Subcutaneous abdominal adipose tissue (tissue), 5 donors: ENCODE measurements at regions not wholly inside any gene's neighbourhood (a gene's known extent, or its start where the extent isn't known, plus 50 kb on each side); places are given as distances from the start of the nearest gene placed in this dataset.

Experiments used
- H3K27ac ChIP-seq: one replicate; pipeline ENCODE4 v1.7.0; 2013; ENCODE audit warnings: low read depth, mild to moderate bottlenecking, inconsistent platforms, low read length, moderate library complexity
- H3K27me3 ChIP-seq, 5 donors: one replicate each; pipeline ENCODE4 v1.7.0; 2013; ENCODE audit warnings: low read length in 5 of 5, inconsistent platforms in 1 of 5; ENCODE audit not compliant: control insufficient read depth in 5 of 5, insufficient read depth in 4 of 5
- H3K36me3 ChIP-seq, 5 donors: one replicate each; pipeline ENCODE4 v1.7.0; 2013; ENCODE audit warnings: low read length in 5 of 5; ENCODE audit not compliant: control insufficient read depth in 5 of 5, insufficient read depth in 5 of 5
- H3K4me1 ChIP-seq, 5 donors: one replicate each; pipeline ENCODE4 v1.7.0; 2013; ENCODE audit warnings: low read length in 5 of 5, mild to moderate bottlenecking in 3 of 5, moderate library complexity in 1 of 5; ENCODE audit not compliant: control insufficient read depth in 5 of 5, insufficient read depth in 5 of 5
- H3K4me3 ChIP-seq, 5 donors: one replicate each; pipeline ENCODE4 v1.7.0; 2013; ENCODE audit warnings: low read length in 5 of 5, low read depth in 1 of 5
- H3K9ac ChIP-seq, 5 donors: one replicate each; pipeline ENCODE4 v1.7.0; 2013; ENCODE audit warnings: low read length in 5 of 5, mild to moderate bottlenecking in 4 of 5, moderate library complexity in 3 of 5
- H3K9me3 ChIP-seq, 5 donors: one replicate each; pipeline ENCODE4 v1.7.0; 2013; ENCODE audit warnings: low read length in 5 of 5; ENCODE audit not compliant: control insufficient read depth in 5 of 5
- donor health status: healthy.
- donor health status: healthy.
- donor health status: healthy.
- donor health status: healthy.
- donor health status: healthy.

- Histone ChIP-seq H3K36me3 (no peaks in the 10 kb centered on the region), H3K27ac (no peak overlapping the region), H3K4me3 (no peak overlapping the region), H3K27me3 (no peaks in the 10 kb centered on the region), H3K4me1 (no peaks in the 10 kb centered on the region), H3K9me3 (peaks cover 0 to 5% (median 0%) of the 10 kb centered on the region in 5 donors), H3K9ac (no peak overlapping the region)
Observed at GRCh38 chr4:19531906-19532848, 719.5 kb upstream of the SLIT2 start.

DNA sequence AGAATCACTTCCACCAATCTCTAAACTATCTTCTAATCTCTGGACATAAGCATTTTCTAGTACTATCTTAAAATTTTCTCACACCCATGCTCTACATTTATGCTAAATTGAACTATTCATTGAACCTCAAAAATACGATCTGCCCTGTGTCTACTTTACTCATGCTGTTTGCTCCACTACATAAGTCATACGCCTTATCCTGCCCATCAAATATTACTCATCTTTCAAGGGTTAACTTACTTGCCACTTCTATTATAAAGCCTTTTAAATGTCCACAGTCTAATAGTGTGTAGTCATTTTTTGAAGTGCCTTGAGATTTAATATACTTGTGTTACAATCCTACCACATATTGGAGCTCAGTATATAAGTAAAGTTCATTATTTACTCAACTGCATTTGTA is 727.7 kb upstream of the SLIT2 start:
- Histone ChIP-seq H3K9ac (no peak overlapping the region), H3K36me3 (no peaks in the 10 kb centered on the region), H3K27me3 (no peaks in the 10 kb centered on the region), H3K4me1 (peaks cover 0 to 10% (median 0%) of the 10 kb centered on the region in 5 donors), H3K4me3 (no peak overlapping the region), H3K27ac (no peak overlapping the region), H3K9me3 (peaks cover 0 to 4% (median 0%) of the 10 kb centered on the region in 5 donors)

- H3K9me3 ChIP-seq: no peaks in the 10 kb centered on the region
- no peak overlapping the region for H3K27ac ChIP-seq
- no peaks in the 10 kb centered on the region for H3K27me3 ChIP-seq
- no peak overlapping the region for H3K4me3 ChIP-seq
- H3K4me1 ChIP-seq: peaks cover 0 to 10% (median 0%) of the 10 kb centered on the region in 5 donors
- H3K36me3 ChIP-seq: no peaks in the 10 kb centered on the region
- H3K9ac ChIP-seq: no peak overlapping the region
Observed at GRCh38 chr4:19522966-19523365, 728.7 kb upstream of the SLIT2 start.

- Histone ChIP-seq H3K27me3 (no peaks in the 10 kb centered on the region), H3K36me3 (no peaks in the 10 kb centered on the region), H3K4me1 (peaks cover 0 to 10% (median 0%) of the 10 kb centered on the region in 5 donors), H3K9ac (peak overlapping the region in 1 of 5 donors; percentile 41), H3K9me3 (no peaks in the 10 kb centered on the region), H3K27ac (no peak overlapping the region), H3K4me3 (no peak overlapping the region)
Observed at GRCh38 chr4:19520939-19521520, 730.7 kb upstream of the SLIT2 start.

DNA sequence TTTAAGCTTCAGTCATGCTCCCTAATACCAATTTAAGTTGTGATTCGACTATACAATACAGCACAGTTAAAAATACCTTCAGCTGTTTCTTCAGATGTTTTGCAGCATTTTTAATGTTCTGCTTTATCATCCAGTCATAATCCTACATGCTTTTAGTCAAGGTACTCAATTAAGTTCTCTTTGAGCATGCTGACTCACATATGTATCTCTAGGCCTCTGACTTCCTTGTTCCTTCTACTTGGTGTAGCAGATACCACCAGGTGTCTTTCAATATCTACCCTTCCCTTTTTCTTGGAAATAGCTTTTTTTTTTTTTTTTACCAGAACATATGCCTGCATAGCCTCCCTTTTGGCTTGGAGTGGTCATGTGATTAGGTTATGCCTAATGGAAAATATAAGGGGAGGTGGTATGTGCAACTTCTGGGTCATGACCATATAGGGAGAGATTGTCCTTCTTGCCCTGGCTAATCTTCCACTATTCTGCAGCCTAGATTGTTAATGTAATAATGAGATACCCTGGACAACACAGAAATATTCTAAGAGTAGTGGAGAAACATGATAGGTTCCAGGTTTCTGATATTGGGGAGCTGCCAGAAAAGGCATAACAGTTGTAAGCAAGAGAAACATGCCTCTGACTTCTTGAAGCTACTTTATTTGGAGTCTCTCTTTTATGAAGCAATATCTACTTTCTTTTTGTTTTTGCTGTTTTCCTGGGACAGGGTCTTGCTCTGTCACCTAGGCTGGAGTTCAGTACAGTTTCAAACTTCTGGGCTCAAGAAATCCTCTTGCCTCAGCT is 737.2 kb upstream of the SLIT2 start:
- no peak overlapping the region for H3K9ac ChIP-seq
- H3K36me3 ChIP-seq: no peaks in the 10 kb centered on the region
- no peak overlapping the region for H3K4me3 ChIP-seq
- H3K9me3 ChIP-seq: no peaks in the 10 kb centered on the region
- no peaks in the 10 kb centered on the region for H3K27me3 ChIP-seq
- H3K27ac ChIP-seq: no peak overlapping the region
- H3K4me1 ChIP-seq: no peaks in the 10 kb centered on the region

- Histone ChIP-seq H3K27ac (no peak overlapping the region), H3K9me3 (no peaks in the 10 kb centered on the region), H3K36me3 (no peaks in the 10 kb centered on the region), H3K4me3 (no peak overlapping the region), H3K9ac (no peak overlapping the region), H3K4me1 (no peaks in the 10 kb centered on the region), H3K27me3 (no peaks in the 10 kb centered on the region)
Observed at GRCh38 chr4:19512086-19512485, 739.6 kb upstream of the SLIT2 start.

GRCh38 chr4:19510993-19511392 is 740.7 kb upstream of the SLIT2 start:
- Histone ChIP-seq H3K9me3 (no peaks in the 10 kb centered on the region), H3K9ac (no peak overlapping the region), H3K27ac (no peak overlapping the region), H3K4me1 (no peaks in the 10 kb centered on the region), H3K36me3 (no peaks in the 10 kb centered on the region), H3K27me3 (no peaks in the 10 kb centered on the region), H3K4me3 (no peak overlapping the region)

GRCh38 chr4:19508442-19508841 is 743.3 kb upstream of the SLIT2 start:
- H3K9me3 ChIP-seq: no peaks in the 10 kb centered on the region
- no peaks in the 10 kb centered on the region for H3K27me3 ChIP-seq
- no peak overlapping the region for H3K27ac ChIP-seq
- no peak overlapping the region for H3K4me3 ChIP-seq
- no peaks in the 10 kb centered on the region for H3K4me1 ChIP-seq
- H3K36me3 ChIP-seq: no peaks in the 10 kb centered on the region
- H3K9ac ChIP-seq: no peak overlapping the region

DNA sequence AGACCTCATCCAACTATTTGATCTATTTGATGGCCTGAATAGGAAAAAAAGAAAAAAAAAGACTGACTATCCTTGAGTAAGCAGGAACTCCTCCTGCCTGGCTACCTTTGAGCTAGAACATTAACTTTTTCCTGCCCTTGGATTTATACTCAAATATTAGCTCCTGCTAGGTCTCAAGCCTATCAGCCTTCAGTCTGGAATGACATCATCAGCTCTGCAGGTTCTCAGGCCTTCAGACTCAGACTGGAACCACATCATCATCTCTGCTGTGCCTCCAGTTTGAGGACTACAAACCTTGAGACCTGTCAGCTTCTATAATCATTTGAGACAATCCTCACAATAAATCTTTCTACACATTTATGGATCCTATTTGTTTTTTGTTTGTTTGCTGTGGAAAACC is 754.0 kb upstream of the SLIT2 start:
- H3K4me3 ChIP-seq: no peak overlapping the region

GRCh38 chr4:19496756-19497155 is 754.9 kb upstream of the SLIT2 start:
- Histone ChIP-seq H3K27me3 (no peaks in the 10 kb centered on the region), H3K4me3 (no peak overlapping the region), H3K9ac (no peak overlapping the region), H3K27ac (no peak overlapping the region), H3K4me1 (no peaks in the 10 kb centered on the region), H3K36me3 (no peaks in the 10 kb centered on the region), H3K9me3 (no peaks in the 10 kb centered on the region)

More for the DNA sequence above, 754.0 kb upstream of the SLIT2 start:
- H3K9ac ChIP-seq: no peak overlapping the region
- no peak overlapping the region for H3K27ac ChIP-seq
- no peaks in the 10 kb centered on the region for H3K4me1 ChIP-seq
- H3K36me3 ChIP-seq: no peaks in the 10 kb centered on the region
- no peaks in the 10 kb centered on the region for H3K9me3 ChIP-seq
- no peaks in the 10 kb centered on the region for H3K27me3 ChIP-seq
